BJ (cell line): ENCODE measurements at regions not wholly inside any gene's neighbourhood (a gene's known extent, or its start where the extent isn't known, plus 50 kb on each side); places are given as distances from the start of the nearest gene placed in this dataset.
"Not testable (repeated sequence)": the region's sequence is repeated elsewhere in the genome, so short reads cannot be mapped to it uniquely, and the experiment has no call there.

Source experiments
- CTCF ChIA-PET: fragments of 350-600 bp; formaldehyde crosslinking; extraction: SDS; loops from one replicate; lab custom pipeline; 2021; ENCODE audit warnings: antibody characterized with exemption, inconsistent platforms; lab: Yijun Ruan, JAX
- POLR2A ChIA-PET: fragments of 300-600 bp; sonication (Branson Sonifier 250); formaldehyde crosslinking; extraction: SDS; loops from one replicate; lab custom pipeline; 2021; ENCODE audit warnings: antibody characterized with exemption; lab: Charles Lee
- DNase-seq: peaks from one replicate; pipeline ENCODE4 v3.0.0-alpha.2; 2011; ENCODE audit warnings: low read depth
- H3K27me3 ChIP-seq: 2 replicates; pipeline ENCODE4 v1.6.0; 2011; ENCODE audit warnings: low read length; ENCODE audit not compliant: control insufficient read depth, insufficient read depth
- H3K36me3 ChIP-seq: 2 replicates; pipeline ENCODE4 v1.5.1; 2011; ENCODE audit warnings: low read length; ENCODE audit not compliant: control insufficient read depth, insufficient read depth
- H3K4me3 ChIP-seq: 2 replicates; pipeline ENCODE4 v1.5.1; 2011; ENCODE audit warnings: low read depth, mild to moderate bottlenecking, control low read depth, low read length
- TF ChIP-seq, protein P1 (sequence below): IDR thresholded peaks from 2 replicates; pipeline ENCODE4 v1.5.1; 2011; ENCODE audit warnings: low read depth, mild to moderate bottlenecking, control low read depth, inconsistent platforms, low read length, moderate library complexity; ENCODE audit not compliant: insufficient read depth

DNA sequence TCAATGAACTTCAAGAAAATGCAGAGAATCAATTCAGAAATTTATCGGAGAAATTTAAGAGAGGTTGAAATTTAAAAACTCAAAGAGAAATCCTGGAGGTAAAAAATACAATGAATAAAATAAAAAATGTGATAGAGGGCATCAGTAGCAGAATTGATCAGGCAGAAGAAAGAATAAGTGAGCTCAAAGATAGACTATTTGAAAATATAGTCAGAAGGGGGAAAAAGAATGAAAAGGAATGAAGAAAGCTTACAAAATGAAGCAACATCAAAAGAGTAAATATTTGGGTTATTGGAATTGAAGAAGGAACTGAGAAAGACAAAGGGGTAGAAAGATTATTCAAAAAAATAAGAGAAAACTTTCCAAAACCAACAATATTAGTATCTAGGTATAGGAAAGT, 291.4 kb downstream of the SH2D4B start:
- no peak for DNase-seq
- POLR2A ChIA-PET = no interaction called here
- TF ChIP-seq, protein P1, sequence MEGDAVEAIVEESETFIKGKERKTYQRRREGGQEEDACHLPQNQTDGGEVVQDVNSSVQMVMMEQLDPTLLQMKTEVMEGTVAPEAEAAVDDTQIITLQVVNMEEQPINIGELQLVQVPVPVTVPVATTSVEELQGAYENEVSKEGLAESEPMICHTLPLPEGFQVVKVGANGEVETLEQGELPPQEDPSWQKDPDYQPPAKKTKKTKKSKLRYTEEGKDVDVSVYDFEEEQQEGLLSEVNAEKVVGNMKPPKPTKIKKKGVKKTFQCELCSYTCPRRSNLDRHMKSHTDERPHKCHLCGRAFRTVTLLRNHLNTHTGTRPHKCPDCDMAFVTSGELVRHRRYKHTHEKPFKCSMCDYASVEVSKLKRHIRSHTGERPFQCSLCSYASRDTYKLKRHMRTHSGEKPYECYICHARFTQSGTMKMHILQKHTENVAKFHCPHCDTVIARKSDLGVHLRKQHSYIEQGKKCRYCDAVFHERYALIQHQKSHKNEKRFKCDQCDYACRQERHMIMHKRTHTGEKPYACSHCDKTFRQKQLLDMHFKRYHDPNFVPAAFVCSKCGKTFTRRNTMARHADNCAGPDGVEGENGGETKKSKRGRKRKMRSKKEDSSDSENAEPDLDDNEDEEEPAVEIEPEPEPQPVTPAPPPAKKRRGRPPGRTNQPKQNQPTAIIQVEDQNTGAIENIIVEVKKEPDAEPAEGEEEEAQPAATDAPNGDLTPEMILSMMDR = no peak
- CTCF ChIA-PET = no interaction called here
- H3K4me3 ChIP-seq = no peak overlapping the region
- no peaks in the 10 kb centered on the region for H3K36me3 ChIP-seq
- no peaks in the 10 kb centered on the region for H3K27me3 ChIP-seq

DNA sequence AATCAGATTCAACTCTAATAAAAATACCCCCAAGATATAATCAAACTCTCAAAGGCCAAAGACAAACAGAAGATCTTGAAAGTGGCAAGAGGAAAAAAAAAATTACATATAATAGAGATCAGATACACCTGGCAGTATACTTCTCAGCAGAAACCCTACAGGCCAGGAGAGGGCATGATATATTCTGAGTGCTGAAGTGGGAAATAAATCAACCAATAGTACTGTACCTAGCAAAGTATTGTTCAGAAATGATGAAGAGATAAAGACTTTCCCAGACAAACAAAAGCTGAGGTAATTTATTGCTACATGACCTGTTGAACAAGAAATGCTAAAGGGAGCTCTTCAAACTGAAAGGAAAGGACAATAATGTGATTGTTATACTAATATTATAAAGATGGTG, 291.9 kb downstream of the SH2D4B start:
- POLR2A ChIA-PET = no interaction called here
- CTCF ChIA-PET = no interaction called here

DNA sequence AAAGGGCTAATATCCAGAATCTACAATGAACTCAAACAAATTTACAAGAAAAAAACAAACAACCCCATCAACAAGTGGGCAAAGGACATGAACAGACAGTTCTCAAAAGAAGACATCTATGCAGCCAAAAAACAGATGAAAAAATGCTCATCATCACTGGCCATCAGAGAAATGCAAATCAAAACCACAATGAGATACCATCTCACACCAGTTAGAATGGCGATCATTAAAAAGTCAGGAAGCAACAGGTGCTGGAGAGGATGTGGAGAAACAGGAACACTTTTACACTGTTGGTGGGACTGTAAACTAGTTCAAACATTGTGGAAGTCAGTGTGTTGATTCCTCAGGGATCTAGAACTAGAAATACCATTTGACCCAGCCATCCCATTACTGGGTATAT, 295.0 kb downstream of the SH2D4B start:
- POLR2A ChIA-PET, H3K36me3 ChIP-seq, DNase-seq, H3K4me3 ChIP-seq, CTCF ChIA-PET, H3K27me3 ChIP-seq: not testable (repeated sequence)

More for the DNA sequence above, 291.9 kb downstream of the SH2D4B start:
- no peak for DNase-seq
- TF ChIP-seq, protein P1 = no peak
- Histone ChIP-seq H3K36me3 (no peaks in the 10 kb centered on the region), H3K4me3 (no peak overlapping the region), H3K27me3 (no peaks in the 10 kb centered on the region)

DNA sequence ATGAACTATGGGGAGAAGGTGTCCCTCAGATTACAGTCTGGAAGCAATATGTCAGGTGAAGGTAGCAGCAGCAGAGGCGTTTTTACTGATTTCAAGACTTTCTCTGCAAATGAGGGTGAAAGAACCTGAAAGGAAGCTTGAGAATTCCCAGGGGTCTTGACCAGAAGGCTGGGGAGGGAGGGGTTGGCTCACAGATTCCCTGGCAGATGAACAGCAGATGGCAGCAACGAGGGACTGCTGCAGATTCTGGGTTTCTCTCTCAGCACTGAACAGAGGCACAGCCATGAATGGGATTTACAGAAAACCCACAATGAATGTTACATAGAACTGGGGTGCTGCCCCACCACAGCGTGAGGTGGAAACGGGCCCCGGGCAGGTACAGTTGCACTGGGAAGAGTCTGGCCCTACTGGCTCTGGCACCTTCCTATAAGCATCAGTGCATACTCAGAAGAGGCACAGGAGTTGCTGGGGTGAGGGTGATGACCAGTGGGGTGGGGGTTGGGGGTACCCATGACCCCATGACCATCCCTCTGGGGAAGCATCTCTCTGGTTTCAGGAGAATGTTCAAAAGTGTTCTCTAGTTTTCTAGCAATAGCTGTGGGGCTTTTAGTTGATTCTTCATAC, 317.8 kb downstream of the SH2D4B start:
- Histone ChIP-seq H3K4me3 (no peak overlapping the region), H3K27me3 (no peaks in the 10 kb centered on the region), H3K36me3 (no peaks in the 10 kb centered on the region)
- TF ChIP-seq, protein P1 = no peak
- CTCF ChIA-PET = interaction anchor here (1.5 kb wide), 1 partner anchor 13 kb away, joined by 4 read pairs; no protein-coding TSS in a partner anchor
- DNase-seq = no peak
- POLR2A ChIA-PET = no interaction called here

DNA sequence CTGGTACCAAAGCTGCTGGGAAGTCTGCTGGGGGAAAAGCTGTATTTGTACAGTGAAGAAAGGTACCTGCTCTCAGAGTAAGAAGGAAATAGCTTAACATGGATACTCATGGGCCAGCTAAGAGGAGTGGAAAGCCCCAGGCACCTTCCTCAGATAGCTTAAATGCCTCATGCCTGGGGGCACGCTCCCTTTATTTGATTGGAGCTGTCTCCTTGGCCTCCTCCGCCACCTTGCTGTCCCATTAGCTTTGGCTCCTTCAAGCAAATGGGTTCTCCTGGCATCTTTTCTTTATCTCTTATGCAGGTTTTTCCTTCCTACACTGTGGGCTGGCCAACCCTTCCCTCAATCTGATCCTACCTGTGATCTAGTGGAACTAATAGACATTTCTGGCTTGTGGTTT, 318.5 kb downstream of the SH2D4B start:
- DNase-seq = no peak
- POLR2A ChIA-PET = no interaction called here
- CTCF ChIA-PET = interaction anchor here (1.5 kb wide), 1 partner anchor 12 kb away, joined by 4 read pairs; no protein-coding TSS in a partner anchor

DNA sequence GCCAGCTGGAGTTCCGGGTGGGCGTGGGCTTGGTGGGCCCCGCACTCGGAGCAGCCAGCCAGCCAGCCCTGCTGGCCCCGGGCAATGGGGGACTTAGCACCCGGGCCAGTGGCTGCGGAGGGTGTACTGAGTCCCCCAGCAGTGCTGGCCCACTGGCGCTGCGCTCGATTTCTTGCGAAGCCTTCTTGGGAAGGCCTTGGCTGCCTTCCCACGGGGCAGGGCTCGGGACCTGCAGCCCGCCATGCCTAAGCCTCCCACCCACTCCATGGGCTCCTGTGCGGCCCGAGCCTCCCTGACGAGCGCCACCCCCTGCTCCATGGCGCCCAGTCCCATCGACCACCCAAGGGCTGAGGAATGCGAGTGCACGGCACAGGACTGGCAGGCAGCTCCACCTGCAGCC, 321.6 kb downstream of the SH2D4B start:
- CTCF ChIA-PET, DNase-seq, H3K4me3 ChIP-seq, H3K27me3 ChIP-seq, H3K36me3 ChIP-seq, POLR2A ChIA-PET: not testable (repeated sequence)

More for the DNA sequence above, 318.5 kb downstream of the SH2D4B start:
- TF ChIP-seq, protein P1 = no peak
- H3K27me3 ChIP-seq = no peaks in the 10 kb centered on the region
- H3K36me3 ChIP-seq = no peaks in the 10 kb centered on the region
- no peak overlapping the region for H3K4me3 ChIP-seq
